ENCODE measurements at regions not wholly inside any gene's neighbourhood (a gene's known extent, or its start where the extent isn't known, plus 50 kb on each side); places are given as distances from the start of the nearest gene placed in this dataset.

- no peaks in the 10 kb centered on the region for H3K79me2 ChIP-seq (ENCODE audit: control insufficient read depth, low read length)
- no peaks in the 10 kb centered on the region for H4K20me1 ChIP-seq (ENCODE audit: control insufficient read depth, insufficient read depth, low read depth, low read length)
- H3K4me3 ChIP-seq (ENCODE audit: low read length), result no peak overlapping the region
- TF ChIP-seq EZH2phosphoT487 (IDR thresholded peaks at IDR 0.05; ENCODE audit: borderline replicate concordance, low read length) (no peak), CTCF (IDR thresholded peaks at IDR 0.05; ENCODE audit: low read depth, low read length, poor library complexity, severe bottlenecking) (no peak)
- H3K27ac ChIP-seq (ENCODE audit: low read depth, low read length), result no peak overlapping the region
- H3K36me3 ChIP-seq (ENCODE audit: control insufficient read depth, low read length), result no peaks in the 10 kb centered on the region
- H3F3A ChIP-seq (ENCODE audit: control insufficient read depth, insufficient read depth), result no peaks in the 10 kb centered on the region
- H3K4me1 ChIP-seq (ENCODE audit: control insufficient read depth, low read length), result no peaks in the 10 kb centered on the region
- no peaks in the 10 kb centered on the region for H3K27me3 ChIP-seq (ENCODE audit: control insufficient read depth, low read length)
- no peak overlapping the region for H3K4me2 ChIP-seq (ENCODE audit: low read length)
- H3K9me2 ChIP-seq (replicated peaks; ENCODE audit: control insufficient read depth, low read length), result no peaks in the 10 kb centered on the region
- H3K9me3 ChIP-seq (ENCODE audit: control insufficient read depth, insufficient read depth, low read length), result peaks cover 16% of the 10 kb centered on the region; the same call in 1 of the 2 replicates
Measured at GRCh38 chr1:4379451-4380175, 274.8 kb upstream of the AJAP1 start.

- Histone ChIP-seq H3K4me2 (ENCODE audit: low read length) (no peak overlapping the region), H3K4me3 (ENCODE audit: low read length) (no peak overlapping the region), H3K79me2 (ENCODE audit: control insufficient read depth, low read length) (no peaks in the 10 kb centered on the region), H3F3A (ENCODE audit: control insufficient read depth, insufficient read depth) (no peaks in the 10 kb centered on the region), H3K27me3 (ENCODE audit: control insufficient read depth, low read length) (no peaks in the 10 kb centered on the region), H3K9me2 (replicated peaks; ENCODE audit: control insufficient read depth, low read length) (no peaks in the 10 kb centered on the region), H3K27ac (ENCODE audit: low read depth, low read length) (no peak overlapping the region), H3K36me3 (ENCODE audit: control insufficient read depth, low read length) (no peaks in the 10 kb centered on the region), H3K9me3 (ENCODE audit: control insufficient read depth, insufficient read depth, low read length) (peaks cover 16% of the 10 kb centered on the region; the same call in 1 of the 2 replicates), H4K20me1 (ENCODE audit: control insufficient read depth, insufficient read depth, low read depth, low read length) (no peaks in the 10 kb centered on the region), H3K4me1 (ENCODE audit: control insufficient read depth, low read length) (no peaks in the 10 kb centered on the region)
- TF ChIP-seq EZH2phosphoT487 (IDR thresholded peaks at IDR 0.05; ENCODE audit: borderline replicate concordance, low read length), result no peak
- no peak for TF ChIP-seq CTCF (IDR thresholded peaks at IDR 0.05; ENCODE audit: low read depth, low read length, poor library complexity, severe bottlenecking)
Measured at GRCh38 chr1:4380564-4381168, 273.7 kb upstream of the AJAP1 start.

- Histone ChIP-seq H3K9me2 (replicated peaks; ENCODE audit: control insufficient read depth, low read length) (no peaks in the 10 kb centered on the region), H3F3A (ENCODE audit: control insufficient read depth, insufficient read depth) (no peaks in the 10 kb centered on the region), H3K79me2 (ENCODE audit: control insufficient read depth, low read length) (no peaks in the 10 kb centered on the region), H3K36me3 (ENCODE audit: control insufficient read depth, low read length) (no peaks in the 10 kb centered on the region), H3K4me3 (ENCODE audit: low read length) (no peak overlapping the region), H3K4me1 (ENCODE audit: control insufficient read depth, low read length) (no peaks in the 10 kb centered on the region), H3K27me3 (ENCODE audit: control insufficient read depth, low read length) (0 out of 2 replicates have a peak, but pooled peaks cover 6% of the 10 kb centered on the region), H3K27ac (ENCODE audit: low read depth, low read length) (no peak overlapping the region), H4K20me1 (ENCODE audit: control insufficient read depth, insufficient read depth, low read depth, low read length) (no peaks in the 10 kb centered on the region), H3K9me3 (ENCODE audit: control insufficient read depth, insufficient read depth, low read length) (peaks cover 6% of the 10 kb centered on the region; the same call in 1 of the 2 replicates), H3K4me2 (ENCODE audit: low read length) (no peak overlapping the region)
- TF ChIP-seq CTCF (IDR thresholded peaks at IDR 0.05; ENCODE audit: low read depth, low read length, poor library complexity, severe bottlenecking) (no peak), EZH2phosphoT487 (IDR thresholded peaks at IDR 0.05; ENCODE audit: borderline replicate concordance, low read length) (no peak)
Measured at GRCh38 chr1:4393191-4393590, 261.2 kb upstream of the AJAP1 start.

Data from DOHH2 (cell line).